ENCODE measurements at regions not wholly inside any gene's neighbourhood (a gene's known extent, or its start where the extent isn't known, plus 50 kb on each side); places are given as distances from the start of the nearest gene placed in this dataset.

DNA sequence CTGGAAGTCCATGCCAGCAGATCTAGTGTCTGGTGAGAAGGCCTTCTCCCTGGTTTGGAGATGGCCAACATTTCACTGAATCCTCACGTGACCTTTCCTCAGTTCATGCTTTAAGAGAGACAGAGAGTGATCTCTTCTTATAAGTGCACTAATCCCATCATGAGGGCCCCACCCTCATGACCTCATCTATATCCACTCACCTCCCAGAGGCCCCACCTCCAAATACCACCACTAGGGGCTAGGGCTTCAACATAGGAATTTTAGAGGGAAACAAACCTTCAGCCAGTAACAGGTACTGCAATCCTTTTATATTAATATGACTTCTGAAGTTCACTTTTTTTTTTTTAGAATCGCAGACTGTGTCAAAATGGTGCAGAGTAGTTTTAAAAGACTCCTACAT is 496.9 kb upstream of the ADAMTS16 start:
- ChIA-PET POLR2A (no interaction called here), CTCF (no interaction called here)
- Histone ChIP-seq H3K27ac (ENCODE audit: low read length in 2 of 2) (no peak overlapping the region), H3K4me1 (ENCODE audit: control insufficient read depth in 2 of 2, insufficient read depth in 2 of 2, low read length in 2 of 2) (no peaks in the 10 kb centered on the region), H4K20me1 (ENCODE audit: control insufficient read depth, insufficient read depth, low read length, poor library complexity, severe bottlenecking) (no peaks in the 10 kb centered on the region), H3K9ac (ENCODE audit: low read length) (no peak overlapping the region), H3K36me3 (replicated peaks in 1 of 2; ENCODE audit: control extremely low read depth in 1 of 2, control insufficient read depth in 1 of 2, extremely low read depth in 1 of 2, insufficient read depth in 2 of 2, low read length in 1 of 2) (no peaks in the 10 kb centered on the region), H3K4me3 (ENCODE audit: control extremely low read depth in 1 of 5, extremely low read depth in 1 of 5, insufficient read depth in 1 of 5, low read depth in 2 of 5, low read length in 4 of 5) (no peak overlapping the region), H2AFZ (ENCODE audit: insufficient read depth, low read depth, low read length, poor library complexity, severe bottlenecking) (no peak overlapping the region), H3K79me2 (ENCODE audit: control insufficient read depth, insufficient read depth, low read length) (no peaks in the 10 kb centered on the region), H3K27me3 (replicated peaks in 1 of 4; ENCODE audit: control extremely low read depth in 1 of 4, control insufficient read depth in 3 of 4, insufficient read depth in 4 of 4, low read length in 3 of 4) (no peaks in the 10 kb centered on the region), H3K4me2 (replicated peaks; ENCODE audit: low read depth, low read length, poor library complexity, severe bottlenecking) (no peak overlapping the region), H3K9me3 (ENCODE audit: control extremely low read depth in 1 of 3, control insufficient read depth in 2 of 3, insufficient read depth in 1 of 3, low read length in 2 of 3) (peaks cover 0 to 16% (median 0%) of the 10 kb centered on the region in 3 donors)
- WGBS (ENCODE audit: insufficient coverage) = 100% methylated on average over 1 of the region's 2 CpGs
- Mint-ChIP-seq H3K4me3 (no peak overlapping the region), H3K9me3 (ENCODE audit: insufficient read depth) (no peaks in the 10 kb centered on the region), H3K4me1 (no peaks in the 10 kb centered on the region), H3K27me3 (no peaks in the 10 kb centered on the region), H3K27ac (no peak overlapping the region)
- no peak for TF ChIP-seq EZH2 (IDR thresholded peaks at IDR 0.05; ENCODE audit: borderline replicate concordance, insufficient read depth, low read depth, low read length, poor library complexity, severe bottlenecking)
- TF ChIP-seq, protein P1, sequence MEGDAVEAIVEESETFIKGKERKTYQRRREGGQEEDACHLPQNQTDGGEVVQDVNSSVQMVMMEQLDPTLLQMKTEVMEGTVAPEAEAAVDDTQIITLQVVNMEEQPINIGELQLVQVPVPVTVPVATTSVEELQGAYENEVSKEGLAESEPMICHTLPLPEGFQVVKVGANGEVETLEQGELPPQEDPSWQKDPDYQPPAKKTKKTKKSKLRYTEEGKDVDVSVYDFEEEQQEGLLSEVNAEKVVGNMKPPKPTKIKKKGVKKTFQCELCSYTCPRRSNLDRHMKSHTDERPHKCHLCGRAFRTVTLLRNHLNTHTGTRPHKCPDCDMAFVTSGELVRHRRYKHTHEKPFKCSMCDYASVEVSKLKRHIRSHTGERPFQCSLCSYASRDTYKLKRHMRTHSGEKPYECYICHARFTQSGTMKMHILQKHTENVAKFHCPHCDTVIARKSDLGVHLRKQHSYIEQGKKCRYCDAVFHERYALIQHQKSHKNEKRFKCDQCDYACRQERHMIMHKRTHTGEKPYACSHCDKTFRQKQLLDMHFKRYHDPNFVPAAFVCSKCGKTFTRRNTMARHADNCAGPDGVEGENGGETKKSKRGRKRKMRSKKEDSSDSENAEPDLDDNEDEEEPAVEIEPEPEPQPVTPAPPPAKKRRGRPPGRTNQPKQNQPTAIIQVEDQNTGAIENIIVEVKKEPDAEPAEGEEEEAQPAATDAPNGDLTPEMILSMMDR (IDR thresholded peaks at IDR 0.05) = no peak
- DNase-seq (no peak), ATAC-seq (ENCODE audit: low read depth) (no peak)
- intact Hi-C loops (cut with micrococcal nuclease) = no loop called here

DNA sequence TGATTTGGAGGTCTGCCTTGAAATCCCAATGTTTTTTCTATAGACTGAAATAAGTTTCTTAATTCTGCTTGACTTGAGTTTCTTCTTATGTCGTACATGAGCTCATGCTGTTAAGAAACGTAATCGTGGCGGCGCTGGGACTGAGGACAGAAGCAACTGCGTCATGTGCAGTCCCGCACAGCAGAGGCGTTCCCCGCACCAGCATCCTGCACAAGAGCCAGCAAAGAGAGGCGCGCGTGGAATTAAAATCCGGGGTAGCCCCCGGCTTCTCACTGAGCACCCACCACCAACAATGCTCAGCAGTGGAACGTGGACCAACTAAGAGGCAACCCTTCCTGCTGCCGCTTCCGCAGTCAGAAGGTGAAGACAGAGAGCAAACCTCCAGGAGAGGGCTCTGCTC is 496.2 kb upstream of the ADAMTS16 start:
- Histone ChIP-seq H2AFZ (ENCODE audit: insufficient read depth, low read depth, low read length, poor library complexity, severe bottlenecking) (no peak overlapping the region), H3K9me3 (ENCODE audit: control extremely low read depth in 1 of 3, control insufficient read depth in 2 of 3, insufficient read depth in 1 of 3, low read length in 2 of 3) (peaks cover 0 to 19% (median 0%) of the 10 kb centered on the region in 3 donors), H3K79me2 (ENCODE audit: control insufficient read depth, insufficient read depth, low read length) (no peaks in the 10 kb centered on the region), H3K4me1 (ENCODE audit: control insufficient read depth in 2 of 2, insufficient read depth in 2 of 2, low read length in 2 of 2) (no peaks in the 10 kb centered on the region), H3K9ac (ENCODE audit: low read length) (no peak overlapping the region), H3K4me2 (replicated peaks; ENCODE audit: low read depth, low read length, poor library complexity, severe bottlenecking) (no peak overlapping the region), H3K27ac (ENCODE audit: low read length in 2 of 2) (no peak overlapping the region), H4K20me1 (ENCODE audit: control insufficient read depth, insufficient read depth, low read length, poor library complexity, severe bottlenecking) (no peaks in the 10 kb centered on the region), H3K27me3 (replicated peaks in 1 of 4; ENCODE audit: control extremely low read depth in 1 of 4, control insufficient read depth in 3 of 4, insufficient read depth in 4 of 4, low read length in 3 of 4) (no peaks in the 10 kb centered on the region), H3K36me3 (replicated peaks in 1 of 2; ENCODE audit: control extremely low read depth in 1 of 2, control insufficient read depth in 1 of 2, extremely low read depth in 1 of 2, insufficient read depth in 2 of 2, low read length in 1 of 2) (no peaks in the 10 kb centered on the region), H3K4me3 (ENCODE audit: control extremely low read depth in 1 of 5, extremely low read depth in 1 of 5, insufficient read depth in 1 of 5, low read depth in 2 of 5, low read length in 4 of 5) (no peak overlapping the region)
- no peaks in the 10 kb centered on the region for H3K4me1 Mint-ChIP-seq
- ATAC-seq (ENCODE audit: low read depth) (no peak), DNase-seq (no peak)
- POLR2A ChIA-PET = no interaction called here
- H3K4me3 Mint-ChIP-seq = no peak overlapping the region
- intact Hi-C loops (cut with micrococcal nuclease) = no loop called here
- CTCF ChIA-PET = no interaction called here
- WGBS (ENCODE audit: insufficient coverage) = 94% methylated on average over 17 of the region's 17 CpGs
- no peak for TF ChIP-seq EZH2 (IDR thresholded peaks at IDR 0.05; ENCODE audit: borderline replicate concordance, insufficient read depth, low read depth, low read length, poor library complexity, severe bottlenecking)
- TF ChIP-seq, protein P1 (IDR thresholded peaks at IDR 0.05) = no peak
- H3K27ac Mint-ChIP-seq = no peak overlapping the region
- H3K27me3 Mint-ChIP-seq = no peaks in the 10 kb centered on the region
- no peaks in the 10 kb centered on the region for H3K9me3 Mint-ChIP-seq (ENCODE audit: insufficient read depth)
